HG03103 (cell line): ENCODE measurements at regions not wholly inside any gene's neighbourhood (a gene's known extent, or its start where the extent isn't known, plus 50 kb on each side); places are given as distances from the start of the nearest gene placed in this dataset.

Experiments
- ATAC-seq: cut with Tn5 transposase; IDR thresholded peaks from one replicate; pipeline ENCODE4 v1.9.1; 2021; ENCODE audit warnings: low read depth; ENCODE audit not compliant: unreplicated experiment

DNA sequence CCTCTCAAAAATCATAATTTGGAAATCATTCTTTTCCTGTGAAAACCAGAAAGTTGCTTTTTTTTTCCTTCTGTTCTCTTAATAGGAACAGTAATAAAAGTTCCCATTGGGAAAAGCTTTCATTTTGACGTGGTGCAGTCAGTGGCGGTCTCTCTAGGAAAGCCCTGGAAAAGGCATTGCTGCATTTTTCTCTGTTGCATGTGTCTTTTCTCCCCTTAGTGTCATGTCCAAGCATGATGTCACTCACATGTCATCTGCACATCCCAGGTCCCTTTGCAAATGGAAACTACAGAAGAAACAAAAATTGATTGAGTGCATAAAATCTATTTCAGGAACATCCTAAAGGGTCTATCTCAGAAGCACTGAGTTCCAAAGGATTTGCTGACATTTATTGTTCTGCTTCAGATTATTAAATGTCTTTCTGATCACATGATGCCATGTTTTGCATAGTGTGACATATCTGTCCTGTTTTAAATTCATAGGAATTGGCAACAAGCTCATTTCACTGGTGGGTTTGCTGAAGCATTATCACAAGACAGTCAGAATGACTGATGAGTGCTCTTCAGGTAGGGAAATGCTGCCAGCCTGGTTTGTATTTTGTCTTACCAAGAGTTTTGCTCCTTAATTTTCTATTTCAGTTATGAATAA lies 208.7 kb downstream of the SOX4 start:
- no peak for ATAC-seq

DNA sequence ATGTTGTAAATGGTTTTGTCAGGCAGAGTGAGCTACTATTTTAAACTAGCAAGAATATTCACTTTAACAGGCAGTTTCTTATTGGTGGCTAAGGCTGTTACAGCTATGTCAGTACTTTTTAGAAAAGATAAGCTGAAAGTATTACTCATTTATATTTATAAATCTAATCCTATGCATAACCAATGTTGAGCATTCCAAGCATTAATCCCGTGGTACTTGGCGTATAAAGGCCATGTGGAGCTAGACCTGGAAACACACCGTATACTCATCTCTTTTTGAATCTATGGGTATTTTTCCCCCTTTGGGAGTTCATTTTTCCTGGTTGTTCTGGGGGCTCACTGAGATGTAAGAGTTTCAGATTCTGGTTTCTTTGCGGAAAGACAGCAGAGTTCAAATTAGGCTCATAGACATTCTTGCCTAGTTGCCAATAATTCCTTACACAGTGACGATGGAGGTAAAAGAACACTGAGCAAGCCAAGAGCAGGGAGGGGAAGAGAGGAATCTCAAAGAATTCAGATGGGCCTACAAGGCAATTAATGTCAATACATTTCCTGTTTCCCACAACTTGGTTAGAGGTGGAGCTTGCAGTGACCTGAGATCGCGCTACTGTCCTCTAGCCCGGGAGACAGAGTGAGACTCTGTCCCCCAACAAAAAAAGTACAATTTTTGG lies 211.5 kb downstream of the SOX4 start:
- ATAC-seq = no peak

DNA sequence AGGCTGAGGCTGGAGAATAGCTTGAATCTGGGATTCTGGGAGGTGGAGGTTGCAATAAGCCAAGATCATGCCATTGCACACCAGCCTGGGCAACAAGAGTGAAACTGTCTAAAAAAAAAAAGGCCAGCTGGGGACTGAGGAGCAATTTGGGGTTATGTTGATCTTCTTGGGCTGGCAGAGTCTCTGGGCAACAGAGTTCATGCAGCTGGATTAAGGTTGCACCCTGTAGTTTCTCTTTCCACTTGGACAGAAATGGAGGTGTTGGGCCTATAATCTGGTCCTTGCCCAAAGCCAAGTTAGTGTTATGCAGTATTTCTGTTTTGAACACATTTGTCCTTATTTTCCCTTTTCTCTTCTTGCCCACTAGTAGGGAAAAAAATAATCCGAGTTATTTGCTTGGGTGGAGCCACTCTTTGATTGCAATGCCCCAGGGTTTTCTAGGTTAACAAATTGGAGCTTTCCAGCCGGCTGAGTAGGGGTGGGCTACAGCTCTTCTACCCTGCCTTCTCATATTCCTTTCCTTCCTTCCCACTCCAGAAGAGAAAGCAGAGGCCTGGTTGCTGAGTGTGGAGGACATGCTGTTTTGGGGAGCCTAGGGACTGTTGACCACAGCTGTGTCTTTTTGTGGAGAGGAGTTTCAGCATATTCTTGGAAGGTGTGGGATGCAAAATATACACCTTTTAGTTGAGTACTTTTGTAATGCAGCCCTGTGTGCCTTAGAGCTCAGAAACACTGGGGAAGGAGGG lies 213.9 kb downstream of the SOX4 start:
- no peak for ATAC-seq

DNA sequence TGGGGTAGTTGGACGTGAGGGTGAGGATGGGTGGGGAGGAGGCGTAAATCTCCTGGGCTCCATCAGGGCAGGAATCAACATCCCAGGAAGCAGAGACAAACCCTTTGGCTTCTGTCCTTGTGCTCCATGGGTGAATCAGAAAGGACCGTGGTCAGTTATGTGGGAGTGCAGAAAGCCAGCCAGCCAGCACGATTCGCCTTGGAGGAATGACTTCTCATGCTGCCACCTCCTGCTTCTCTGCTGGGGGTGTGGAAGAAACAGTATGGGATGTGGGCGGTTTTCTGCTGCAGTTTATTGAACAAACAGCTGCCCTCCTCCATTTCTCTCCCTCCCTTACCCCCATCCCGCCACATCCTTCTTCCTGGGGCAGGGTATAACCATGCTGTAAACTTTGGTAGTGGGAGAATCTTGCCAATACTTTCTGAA lies 214.5 kb downstream of the SOX4 start:
- ATAC-seq = no peak

DNA sequence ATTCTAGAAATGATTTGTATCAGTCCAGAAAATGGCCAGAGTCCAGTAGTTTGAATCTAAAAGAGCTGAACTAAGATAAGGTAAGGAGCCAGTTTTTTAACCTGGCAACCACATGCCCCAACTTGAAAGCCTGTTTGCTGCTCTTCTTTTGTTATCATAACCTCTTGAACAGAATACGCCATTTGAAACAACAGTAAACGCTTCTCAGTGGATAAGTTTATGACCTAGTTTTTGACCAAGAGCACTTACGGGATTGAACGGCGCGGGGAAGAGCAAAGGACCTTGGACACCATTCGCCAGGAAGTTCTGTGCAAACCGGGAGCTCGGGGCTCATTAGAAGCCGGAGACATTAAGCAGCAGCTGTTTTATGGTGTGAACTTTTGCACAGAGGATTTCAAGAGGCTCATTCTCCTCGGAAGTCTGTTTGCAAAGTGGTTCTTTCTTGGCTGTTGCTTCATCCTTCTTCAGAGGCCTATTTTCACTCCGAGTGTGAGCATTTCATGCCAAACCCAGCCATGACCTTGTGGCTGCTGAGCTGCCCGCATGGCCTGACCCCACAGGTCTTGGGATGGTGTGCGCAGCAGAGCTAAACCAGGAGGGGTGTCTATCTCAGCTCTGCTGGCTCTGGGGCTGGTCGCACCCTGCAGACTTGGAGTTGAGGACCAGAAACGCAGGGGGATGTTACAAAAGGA lies 215.1 kb downstream of the SOX4 start:
- ATAC-seq = no peak

DNA sequence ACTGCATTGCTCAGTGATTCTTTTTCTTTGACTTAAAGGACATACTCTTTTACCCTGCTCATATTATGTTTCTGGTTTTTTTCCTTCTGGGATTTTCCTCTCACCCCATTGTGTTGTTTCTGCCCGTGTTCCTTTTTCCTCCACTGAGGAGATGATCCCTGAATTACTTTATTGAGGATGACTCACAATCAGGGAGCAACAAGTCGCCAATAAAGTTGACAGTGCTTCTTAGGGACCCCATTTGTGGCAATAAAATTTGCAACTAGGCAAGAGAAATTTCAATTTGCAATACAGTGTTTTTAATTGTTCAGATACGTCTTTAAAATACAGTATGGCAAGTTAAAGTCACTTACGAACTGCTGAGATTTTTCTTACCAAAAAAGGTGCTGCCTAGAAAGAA lies 217.9 kb downstream of the SOX4 start:
- ATAC-seq = no peak

DNA sequence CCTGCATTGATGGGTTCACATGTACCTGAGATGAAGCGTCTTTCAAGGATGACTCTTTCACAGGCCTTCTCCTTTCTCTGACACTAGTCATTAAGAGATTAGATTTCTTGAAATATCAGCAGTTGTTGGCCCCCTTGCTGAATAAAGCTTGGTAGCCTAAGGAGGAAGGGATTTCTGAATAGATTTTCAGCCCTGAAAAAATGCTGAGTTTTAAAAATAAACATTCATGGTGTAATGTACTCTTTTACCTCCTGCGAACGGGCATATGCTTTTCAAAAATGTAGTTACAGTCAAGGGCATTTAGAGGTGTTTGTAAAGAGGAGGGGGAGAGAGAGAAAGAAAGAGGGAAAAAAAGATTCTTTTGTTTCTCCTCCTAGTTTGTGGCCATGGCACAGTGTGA lies 222.7 kb downstream of the SOX4 start:
- no peak for ATAC-seq

DNA sequence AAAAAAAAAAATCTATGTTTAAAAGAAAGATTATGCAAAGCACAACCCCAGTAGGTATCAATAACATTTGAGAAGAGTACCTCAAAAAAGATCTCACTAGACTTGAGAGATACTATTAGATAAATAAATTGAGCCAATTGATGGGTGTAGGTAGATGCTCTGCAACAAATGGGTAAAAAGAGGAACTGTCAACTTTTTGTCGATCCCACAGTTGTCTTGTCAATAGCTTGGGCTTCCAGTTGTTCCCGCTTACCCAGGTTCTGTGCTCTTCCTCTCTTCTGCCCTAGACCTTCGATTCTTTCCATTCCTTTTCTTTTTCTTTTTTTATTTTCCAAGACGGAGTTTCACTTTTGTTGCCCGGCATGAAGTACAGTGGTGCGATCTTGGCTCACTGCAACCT lies 226.9 kb downstream of the SOX4 start:
- ATAC-seq = no peak

DNA sequence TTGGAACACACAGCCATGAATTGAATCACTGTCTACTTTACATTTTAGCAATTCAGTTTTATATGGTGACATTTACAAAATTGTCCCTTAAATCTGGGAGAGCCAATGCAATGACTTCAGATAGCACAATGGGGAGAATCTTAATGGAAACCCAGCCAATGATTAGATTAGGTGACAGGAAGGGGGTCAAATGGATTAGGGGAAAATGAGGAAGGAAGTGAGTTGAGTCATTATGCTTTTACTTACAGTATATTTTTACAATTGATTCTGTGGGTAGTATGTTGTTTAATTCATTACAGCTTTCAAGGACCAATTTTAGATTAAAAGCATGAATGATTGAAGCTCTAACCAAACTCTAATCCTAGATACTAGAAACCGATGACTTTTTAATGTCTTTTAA lies 229.8 kb downstream of the SOX4 start:
- no peak for ATAC-seq

DNA sequence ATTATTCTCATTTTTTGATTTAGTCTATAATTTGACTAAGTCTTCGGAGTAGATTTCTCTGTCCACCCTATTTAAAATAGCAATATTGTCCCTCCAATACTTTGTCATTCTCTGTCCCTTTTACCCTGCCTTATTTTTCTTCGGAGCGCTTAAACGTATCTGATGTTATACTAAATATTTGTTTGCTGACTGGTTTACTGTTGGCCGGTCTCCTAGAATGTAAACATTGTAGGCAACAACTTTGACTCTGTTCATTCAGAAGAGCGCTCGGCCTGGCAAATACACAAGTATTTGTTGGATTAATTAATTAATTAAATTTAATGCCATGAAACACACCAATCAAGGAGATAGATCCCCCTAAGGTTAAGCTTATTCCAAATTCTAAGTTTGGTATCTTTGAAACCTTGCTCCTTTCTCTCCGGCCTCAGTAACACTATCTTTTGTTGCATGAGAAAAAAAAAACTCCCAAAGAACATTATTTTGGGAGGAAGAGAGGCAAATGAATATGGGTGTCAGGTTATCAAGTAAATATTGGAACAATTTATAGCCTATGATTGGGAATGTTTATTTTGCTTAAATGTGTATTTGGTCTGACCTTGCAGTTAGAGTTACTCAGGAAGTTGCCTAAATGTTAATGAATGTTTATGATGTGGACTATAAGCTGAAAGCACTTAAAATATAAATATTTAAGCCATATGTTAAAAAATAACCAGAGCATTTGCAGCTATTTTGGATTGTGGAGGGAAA lies 231.1 kb downstream of the SOX4 start:
- ATAC-seq = no peak

DNA sequence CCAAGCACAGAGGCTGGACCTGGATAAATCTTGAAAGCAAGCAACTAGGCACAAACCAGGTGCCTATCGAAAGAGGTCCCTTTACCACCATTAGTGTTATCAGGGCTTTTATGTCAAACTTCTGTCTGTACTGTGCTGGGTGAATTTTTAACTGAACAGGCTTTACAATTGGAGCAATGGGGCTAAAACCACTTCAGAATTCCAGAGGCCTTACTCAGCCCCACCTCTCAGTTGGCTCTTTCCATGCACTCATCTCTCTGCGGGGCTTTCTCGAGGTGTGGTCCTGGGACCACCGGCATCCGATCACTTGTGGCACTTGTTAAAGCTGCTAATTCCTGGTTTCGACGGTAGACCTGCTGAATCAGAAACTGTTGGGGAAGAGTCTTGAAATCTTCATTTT lies 232.5 kb downstream of the SOX4 start:
- ATAC-seq = no peak

DNA sequence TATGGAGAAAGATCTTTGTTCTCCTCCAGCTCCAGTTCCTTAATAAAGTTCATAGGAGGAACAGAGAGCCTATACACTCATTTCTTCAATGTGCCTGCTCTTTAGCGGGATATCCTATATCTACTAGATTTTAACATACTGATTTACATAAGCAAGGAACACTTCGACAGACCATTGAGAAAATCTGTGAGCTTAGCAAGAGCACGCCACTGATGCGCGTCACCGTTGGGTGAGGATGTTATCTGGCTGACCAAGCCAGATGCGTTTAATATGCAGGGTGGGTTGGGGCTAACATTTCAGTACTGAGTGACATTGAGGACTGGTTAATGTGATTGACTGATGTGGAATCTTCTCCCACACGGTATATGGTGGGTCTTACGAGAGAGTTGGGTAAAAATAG lies 233.4 kb downstream of the SOX4 start:
- ATAC-seq = no peak

DNA sequence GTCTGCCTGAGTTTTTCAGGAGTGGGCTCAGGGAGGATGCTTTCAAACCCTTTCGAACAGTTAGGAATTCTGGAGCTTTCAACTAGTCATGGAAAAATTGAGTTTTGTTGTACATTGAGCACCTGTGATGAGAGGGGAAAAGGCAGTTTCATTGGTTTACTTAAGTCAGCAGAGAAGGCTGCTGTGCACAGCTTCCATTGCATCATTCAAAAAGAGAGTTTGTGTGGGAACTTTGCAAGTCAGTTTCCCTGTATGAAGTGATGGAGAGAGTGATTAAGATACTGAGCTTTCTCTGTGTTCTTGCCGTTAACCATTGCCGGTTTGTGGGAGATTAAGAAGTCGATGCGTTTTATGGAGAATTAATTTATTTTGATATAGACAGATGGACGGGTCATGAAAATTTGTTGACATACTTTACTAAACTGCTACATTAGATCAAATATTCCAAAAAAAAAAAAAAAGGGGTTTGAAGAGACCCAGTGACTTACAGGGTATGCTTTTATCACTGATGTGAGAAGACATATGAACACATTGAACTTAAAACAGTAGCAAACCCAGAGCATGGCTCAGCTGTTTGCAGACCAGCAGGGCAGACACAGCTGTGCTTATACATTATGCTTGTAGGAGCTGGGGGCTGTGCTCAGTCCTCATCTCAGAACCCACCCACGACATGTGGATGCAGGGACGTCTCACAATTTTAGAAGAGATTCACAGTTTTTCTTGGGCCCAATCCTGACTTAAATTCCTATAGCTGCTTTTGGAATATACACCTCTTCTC lies 234.1 kb downstream of the SOX4 start:
- ATAC-seq = no peak

DNA sequence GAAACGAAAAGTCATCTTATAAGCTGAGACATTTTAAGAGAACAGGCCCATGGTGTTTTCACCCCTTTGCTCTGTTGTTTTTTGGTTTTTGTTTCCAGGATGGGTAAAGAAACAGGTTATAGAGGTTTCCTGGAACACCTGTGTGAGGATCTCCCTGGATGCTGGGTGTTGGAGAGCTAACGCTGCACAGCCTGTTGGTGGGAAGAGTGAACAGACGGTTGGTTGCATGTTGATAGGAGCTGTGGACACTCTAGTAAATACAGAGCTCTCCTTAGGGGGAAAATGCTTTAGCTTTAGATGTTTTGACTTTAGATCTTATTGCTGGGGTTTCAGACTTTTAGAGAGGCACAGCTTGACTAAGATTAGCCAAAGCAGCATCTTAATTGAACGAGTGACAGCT lies 235.2 kb downstream of the SOX4 start:
- ATAC-seq = no peak

DNA sequence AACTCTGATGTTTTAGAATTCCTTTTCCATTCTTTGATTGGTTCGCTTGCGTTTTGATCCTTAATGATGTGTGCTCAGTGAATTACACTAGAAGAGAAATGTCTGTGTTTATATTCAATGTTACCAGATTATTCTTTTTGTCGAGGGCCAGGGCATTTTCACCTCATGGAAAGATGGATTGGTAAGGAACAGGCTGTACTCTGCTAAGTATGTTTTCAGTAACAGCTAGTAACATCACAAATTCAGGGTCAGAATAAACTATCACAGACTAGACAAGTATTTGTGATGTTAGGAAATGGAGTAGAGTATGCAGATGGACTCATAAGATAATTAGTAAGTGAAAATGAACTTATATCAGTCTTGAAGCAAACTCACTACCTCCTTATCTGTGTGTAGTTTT lies 235.6 kb downstream of the SOX4 start:
- no peak for ATAC-seq

DNA sequence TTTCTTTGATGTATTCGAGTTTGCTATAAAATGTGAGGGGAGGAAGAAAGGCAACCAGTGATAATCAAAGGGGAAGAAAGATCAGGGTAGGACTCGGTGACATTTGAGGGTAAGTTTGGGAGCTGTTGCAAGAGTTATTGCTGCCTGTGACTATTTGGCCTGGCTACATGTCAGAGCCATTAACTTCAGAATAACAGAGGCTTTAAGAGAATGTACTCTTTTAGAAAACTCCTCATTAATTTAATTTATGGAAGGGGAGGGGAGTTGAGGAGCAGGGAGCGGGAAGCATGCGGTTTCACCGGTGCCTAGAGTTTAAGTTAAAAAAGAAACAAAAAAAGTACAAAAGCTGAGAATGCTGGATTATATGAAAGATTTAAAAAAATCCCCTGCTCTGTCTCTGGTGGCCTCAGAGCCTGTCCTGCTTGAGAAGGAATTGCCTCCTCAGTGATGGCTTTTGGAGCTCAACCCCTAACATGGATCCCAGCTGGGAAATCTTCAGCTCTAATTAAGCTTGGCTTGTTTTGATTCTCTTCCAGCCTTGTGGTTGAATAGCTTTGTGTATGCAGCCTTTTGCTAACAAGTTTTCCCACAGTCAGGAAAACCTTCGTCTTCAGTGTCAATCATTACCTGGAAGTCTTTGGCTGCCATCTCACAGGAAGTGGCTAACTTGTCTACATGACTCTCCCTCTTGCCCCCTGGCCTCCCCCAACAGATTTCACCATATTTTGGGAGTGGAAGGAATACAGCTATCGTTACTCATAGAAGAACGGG lies 238.2 kb downstream of the SOX4 start:
- ATAC-seq = no peak

DNA sequence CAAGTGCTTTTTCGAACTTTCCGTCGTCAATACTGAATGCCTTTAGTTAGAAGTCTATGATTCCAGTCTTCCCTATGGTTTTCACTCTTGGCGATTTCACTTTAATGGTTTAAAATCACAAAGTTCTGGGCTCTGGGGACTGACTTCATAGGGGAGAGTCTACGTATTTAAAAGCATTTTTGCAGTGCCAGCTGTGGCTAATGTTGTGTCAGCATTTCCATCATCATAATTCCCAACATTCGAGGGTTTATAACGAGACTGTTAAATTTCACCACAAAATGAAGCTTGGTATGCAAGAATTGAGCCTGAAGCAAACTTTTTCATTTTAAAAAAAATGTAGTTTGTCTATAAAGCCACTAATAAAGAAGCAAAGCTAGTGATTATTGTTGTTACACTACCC lies 242.7 kb downstream of the SOX4 start:
- ATAC-seq = no peak

DNA sequence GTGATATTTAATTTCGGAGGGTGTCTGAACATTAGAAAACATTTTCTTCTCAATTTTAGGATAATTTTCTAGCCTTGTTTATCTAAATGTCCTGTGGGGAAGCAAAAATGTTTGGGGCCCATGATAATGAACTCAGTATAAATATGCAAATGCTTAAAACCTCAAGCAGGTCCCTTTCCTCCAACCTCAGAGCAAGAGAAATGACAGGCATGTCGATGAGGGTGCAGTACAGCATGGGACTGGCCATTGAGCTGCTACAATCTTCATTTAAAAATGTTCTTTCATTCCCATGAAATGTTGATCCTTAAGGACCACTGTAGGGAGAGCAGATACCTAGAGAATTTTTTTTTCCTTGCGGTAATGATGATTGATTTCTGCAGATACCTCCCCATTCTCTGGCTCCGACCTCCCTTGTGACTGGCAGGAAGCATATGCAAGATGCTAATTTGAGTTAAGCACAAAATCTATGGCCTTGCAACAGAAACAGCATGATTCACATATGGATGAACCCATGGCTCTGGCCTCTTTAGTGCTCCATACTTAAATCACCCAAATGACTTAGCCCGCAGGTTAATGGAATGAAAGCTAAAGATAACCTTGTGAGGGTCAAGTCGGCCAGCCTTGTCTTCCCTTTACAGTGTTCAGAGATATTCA lies 243.3 kb downstream of the SOX4 start:
- no peak for ATAC-seq

DNA sequence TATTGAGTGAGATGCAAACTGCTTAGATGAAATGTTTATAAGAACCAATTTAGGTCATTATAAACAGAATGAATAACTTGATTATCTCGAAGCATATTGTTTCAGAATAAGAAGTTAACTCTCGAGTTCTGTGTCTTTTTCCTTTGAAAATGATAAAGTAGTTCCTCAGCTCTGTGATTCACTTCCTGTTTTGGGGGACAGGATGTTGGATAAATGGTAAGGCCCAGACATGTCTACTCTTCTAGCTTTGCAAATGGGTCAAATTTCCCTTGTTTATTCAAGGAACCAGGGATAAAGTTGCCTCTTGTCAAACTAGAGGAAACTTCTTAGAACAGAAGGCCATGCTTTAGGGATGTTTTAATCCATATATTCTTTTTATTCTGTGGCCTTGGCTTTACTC lies 246.9 kb downstream of the SOX4 start:
- no peak for ATAC-seq
